ENCODE measurements at regions not wholly inside any gene's neighbourhood (a gene's known extent, or its start where the extent isn't known, plus 50 kb on each side); places are given as distances from the start of the nearest gene placed in this dataset.

DNA sequence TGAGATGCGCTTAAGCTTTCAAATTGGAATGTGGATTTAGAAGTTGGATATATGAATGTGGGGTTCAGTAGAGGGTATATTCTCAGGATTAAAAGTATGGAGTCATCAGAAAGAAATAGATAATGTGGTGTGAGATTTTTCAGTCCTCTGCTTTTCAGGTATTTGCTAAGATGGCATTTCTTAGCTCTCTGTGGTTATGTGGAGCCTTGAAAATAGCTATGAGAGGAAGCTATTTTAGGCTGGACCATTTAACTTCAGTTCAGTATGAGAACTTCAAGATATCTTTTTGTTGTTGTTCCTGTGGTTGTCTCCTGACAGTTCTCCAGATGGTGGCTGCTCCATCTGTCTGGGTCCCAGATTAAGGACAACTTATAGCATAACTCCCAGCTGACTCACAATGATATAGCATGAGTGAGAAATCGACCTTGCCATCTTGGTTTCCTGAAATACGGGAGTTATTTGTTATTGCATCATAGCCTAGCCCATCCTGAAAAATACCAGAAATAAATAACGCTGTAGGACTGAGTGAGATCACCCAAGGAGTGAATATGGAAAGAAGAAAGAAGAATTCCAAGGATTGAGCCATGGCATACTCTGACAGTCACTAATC is 461.5 kb downstream of the ANXA1 start:
- TF ChIP-seq, protein P1, sequence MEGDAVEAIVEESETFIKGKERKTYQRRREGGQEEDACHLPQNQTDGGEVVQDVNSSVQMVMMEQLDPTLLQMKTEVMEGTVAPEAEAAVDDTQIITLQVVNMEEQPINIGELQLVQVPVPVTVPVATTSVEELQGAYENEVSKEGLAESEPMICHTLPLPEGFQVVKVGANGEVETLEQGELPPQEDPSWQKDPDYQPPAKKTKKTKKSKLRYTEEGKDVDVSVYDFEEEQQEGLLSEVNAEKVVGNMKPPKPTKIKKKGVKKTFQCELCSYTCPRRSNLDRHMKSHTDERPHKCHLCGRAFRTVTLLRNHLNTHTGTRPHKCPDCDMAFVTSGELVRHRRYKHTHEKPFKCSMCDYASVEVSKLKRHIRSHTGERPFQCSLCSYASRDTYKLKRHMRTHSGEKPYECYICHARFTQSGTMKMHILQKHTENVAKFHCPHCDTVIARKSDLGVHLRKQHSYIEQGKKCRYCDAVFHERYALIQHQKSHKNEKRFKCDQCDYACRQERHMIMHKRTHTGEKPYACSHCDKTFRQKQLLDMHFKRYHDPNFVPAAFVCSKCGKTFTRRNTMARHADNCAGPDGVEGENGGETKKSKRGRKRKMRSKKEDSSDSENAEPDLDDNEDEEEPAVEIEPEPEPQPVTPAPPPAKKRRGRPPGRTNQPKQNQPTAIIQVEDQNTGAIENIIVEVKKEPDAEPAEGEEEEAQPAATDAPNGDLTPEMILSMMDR (IDR thresholded peaks at IDR 0.05; ENCODE audit: insufficient read depth, low read length, poor library complexity, severe bottlenecking), result no peak
- no peak for TF ChIP-seq EZH2phosphoT487 (conservative IDR thresholded peaks at IDR 0.05; ENCODE audit: low read length)

All from SU-DHL-6 (cell line).